WI38 (cell line): ENCODE measurements at regions not wholly inside any gene's neighbourhood (a gene's known extent, or its start where the extent isn't known, plus 50 kb on each side); places are given as distances from the start of the nearest gene placed in this dataset.

Experiments used
- H3K4me3 ChIP-seq: 2 replicates; pipeline ENCODE4 v1.5.1; 2011; ENCODE audit warnings: low read depth, mild to moderate bottlenecking, control low read depth, low read length
- TF ChIP-seq, protein P1 (sequence below): IDR thresholded peaks from 2 replicates; pipeline ENCODE4 v1.5.1; 2012; ENCODE audit warnings: low read depth, mild to moderate bottlenecking, control low read depth, low read length

DNA sequence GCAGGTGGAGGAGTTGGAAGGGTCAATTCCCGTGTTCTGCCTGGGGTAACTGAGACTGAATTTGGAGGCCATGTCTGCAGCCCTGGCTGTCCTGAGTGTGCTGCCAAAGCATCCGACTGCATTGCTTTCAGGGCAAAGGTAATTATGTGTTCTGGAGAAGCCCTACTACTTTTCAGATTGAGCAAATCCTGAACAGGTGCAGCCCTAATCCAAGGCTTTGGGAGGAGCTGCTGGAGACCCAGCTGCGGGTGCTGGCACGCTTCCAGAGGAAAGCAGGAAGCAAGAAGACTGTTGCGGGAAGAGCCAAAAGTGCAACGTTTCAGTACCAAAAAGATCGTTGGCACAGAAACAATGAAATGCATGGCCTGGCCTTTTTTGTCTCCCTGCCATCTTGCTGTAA is 73.7 kb upstream of the NRIP1 start:
- TF ChIP-seq, protein P1, sequence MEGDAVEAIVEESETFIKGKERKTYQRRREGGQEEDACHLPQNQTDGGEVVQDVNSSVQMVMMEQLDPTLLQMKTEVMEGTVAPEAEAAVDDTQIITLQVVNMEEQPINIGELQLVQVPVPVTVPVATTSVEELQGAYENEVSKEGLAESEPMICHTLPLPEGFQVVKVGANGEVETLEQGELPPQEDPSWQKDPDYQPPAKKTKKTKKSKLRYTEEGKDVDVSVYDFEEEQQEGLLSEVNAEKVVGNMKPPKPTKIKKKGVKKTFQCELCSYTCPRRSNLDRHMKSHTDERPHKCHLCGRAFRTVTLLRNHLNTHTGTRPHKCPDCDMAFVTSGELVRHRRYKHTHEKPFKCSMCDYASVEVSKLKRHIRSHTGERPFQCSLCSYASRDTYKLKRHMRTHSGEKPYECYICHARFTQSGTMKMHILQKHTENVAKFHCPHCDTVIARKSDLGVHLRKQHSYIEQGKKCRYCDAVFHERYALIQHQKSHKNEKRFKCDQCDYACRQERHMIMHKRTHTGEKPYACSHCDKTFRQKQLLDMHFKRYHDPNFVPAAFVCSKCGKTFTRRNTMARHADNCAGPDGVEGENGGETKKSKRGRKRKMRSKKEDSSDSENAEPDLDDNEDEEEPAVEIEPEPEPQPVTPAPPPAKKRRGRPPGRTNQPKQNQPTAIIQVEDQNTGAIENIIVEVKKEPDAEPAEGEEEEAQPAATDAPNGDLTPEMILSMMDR, result no peak

DNA sequence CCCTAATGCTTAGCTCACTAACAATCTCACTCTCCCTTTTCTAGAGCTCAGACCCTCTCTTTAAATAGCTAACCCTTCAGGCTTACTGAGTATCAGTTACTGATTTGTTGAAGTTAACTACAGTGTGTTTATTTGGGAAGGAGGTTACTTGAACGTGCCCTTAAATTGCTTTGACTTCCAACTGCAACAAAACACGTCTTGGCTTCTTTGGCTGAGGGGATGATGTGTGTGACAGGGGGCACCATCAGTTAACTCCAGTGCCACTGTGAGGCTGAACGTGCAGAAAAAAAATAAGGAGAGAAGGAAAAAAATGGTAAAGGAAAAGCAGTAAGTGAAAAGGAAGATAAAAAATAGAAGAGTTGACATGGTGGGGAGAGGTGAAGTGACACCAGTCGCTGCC is 75.1 kb upstream of the NRIP1 start:
- TF ChIP-seq, protein P1, result no peak

More for the DNA sequence above, 73.7 kb upstream of the NRIP1 start:
- H3K4me3 ChIP-seq, result no peak overlapping the region

DNA sequence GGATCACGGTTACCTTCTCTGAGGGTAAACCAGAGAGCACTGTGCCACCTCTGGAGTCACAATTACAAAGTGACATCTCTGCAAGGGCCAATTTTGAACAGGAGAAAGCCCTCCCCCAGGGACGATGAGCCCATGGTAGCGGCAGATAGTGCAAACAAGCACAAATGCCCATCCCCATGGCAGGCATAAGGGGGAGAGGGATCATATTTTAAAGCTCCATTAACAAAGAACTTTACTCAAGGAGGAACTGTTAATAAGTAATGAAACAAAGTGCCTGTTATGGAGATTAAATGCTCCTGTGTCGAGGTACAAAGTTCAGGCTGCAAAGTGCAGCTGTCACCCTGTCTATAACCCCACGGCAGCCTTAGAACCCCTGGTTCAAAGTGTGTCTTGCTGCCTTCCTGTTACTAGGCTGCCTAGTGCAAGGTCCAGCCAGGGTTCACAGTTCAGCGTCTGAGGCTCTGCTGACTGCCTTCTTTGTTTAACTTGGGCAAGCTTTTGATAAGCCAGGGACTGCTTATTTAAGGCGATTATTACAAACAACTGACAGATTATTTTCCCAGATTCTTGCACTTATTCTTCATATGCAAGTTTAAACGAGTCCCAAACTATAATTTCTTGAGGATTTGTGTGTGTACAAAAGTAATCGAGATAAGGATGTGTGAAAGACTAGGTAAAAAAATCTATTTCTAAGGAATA is 75.7 kb upstream of the NRIP1 start:
- TF ChIP-seq, protein P1, result no peak
- H3K4me3 ChIP-seq, result no peak overlapping the region

More for the DNA sequence above, 75.1 kb upstream of the NRIP1 start:
- no peak overlapping the region for H3K4me3 ChIP-seq

DNA sequence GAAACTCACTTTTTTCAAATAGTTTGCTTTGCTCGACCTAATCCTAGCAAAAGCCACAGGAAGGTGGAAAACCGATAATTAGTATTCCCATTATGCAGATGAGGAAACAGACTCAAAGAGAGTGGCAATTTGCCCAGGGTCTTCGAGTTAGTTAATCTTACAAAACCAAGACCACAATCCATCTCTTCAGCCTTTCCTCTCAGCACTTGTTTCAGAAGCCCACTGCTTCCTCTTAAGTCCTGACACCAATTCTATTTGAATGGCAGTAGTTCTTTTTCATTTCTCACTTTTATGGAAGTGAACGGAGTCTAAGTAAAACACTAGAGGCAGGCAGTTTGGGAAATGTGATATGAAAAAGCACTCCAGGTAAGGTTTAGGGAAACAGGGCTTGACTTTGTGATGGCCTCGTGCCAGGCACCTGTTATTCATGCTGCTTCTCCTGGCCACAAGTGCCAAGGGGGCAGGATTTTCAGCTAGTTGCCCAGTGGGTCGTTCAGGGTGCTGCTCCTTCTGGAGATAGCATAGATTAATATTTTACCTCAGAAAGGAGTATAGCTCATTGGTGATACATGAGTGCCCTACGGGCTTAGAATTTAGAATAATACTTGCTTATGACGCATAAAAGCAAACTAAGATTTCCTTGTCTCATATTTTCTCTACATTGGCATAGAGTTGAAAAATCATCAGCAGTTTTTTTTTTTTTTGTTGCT is 76.6 kb upstream of the NRIP1 start:
- TF ChIP-seq, protein P1, result no peak
- no peak overlapping the region for H3K4me3 ChIP-seq

DNA sequence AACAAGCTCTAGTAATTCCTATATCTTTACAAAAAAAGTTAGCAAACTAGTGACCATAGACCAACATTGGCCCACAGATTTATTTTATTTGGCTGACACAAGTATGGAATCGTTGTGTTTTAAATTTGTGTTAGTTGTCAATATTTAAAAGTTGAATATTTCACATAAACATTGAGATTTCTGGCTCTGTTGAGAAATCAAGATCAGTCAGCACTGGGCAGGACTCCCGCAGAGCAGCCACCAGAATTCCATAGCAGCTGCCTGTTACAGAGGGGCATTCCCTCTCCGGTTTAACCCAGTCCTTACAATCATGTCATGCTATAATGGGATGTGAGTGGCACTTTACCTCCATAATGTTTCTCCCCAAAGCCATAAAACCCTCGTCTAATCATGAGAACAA is 79.2 kb upstream of the NRIP1 start:
- TF ChIP-seq, protein P1, result no peak
- H3K4me3 ChIP-seq, result no peak overlapping the region

DNA sequence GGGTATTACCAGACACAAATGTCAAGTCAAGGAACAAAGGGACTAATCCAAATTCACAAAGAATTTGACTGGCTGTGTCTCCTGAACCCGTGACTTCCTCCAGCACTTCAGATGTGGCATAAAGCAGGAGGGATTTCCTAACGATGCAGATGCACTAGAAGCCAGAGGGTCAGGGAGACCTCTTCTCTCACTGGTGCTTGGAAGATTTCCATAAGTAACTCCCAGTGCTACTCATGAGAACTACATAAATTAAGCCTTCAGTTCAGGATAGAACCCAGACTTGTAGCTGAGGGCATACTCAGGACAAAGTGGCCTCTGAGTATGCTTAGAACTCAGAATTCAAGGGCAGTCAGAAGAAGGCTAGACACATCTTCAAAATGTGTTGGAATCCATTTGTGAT is 83.6 kb upstream of the NRIP1 start:
- TF ChIP-seq, protein P1, result no peak

DNA sequence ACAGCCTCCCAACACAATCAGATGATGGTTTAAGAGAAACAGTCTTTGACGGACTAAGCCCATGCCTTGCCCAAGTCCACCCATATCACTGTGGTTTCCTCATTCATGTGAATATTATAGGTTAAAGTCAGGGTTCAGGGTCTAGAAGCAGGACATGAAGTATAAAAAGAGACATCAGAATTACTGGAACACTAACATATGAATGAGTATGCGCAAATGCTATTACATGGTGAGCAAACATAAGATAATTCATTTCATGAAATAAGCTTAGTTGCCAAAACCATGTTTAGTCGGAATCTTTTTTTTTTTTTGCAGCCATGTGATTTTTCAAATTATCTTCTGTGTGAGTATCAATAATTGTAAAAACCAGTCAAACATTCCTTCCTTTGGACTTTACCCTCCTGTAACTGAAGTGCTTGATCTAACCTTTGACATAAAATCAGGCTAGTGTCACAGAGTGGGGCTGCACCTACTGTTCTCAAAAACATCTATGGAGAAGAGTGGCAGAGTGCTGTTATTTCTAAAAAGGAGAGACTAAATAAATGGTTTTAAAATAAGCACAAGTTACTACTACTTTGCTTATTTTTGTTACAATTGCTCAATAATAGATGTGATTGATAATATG is 84.9 kb upstream of the NRIP1 start:
- TF ChIP-seq, protein P1, result no peak
- H3K4me3 ChIP-seq, result no peak overlapping the region

More for the DNA sequence above, 83.6 kb upstream of the NRIP1 start:
- no peak overlapping the region for H3K4me3 ChIP-seq
